ENCODE measurements at regions not wholly inside any gene's neighbourhood (a gene's known extent, or its start where the extent isn't known, plus 50 kb on each side); places are given as distances from the start of the nearest gene placed in this dataset.

GRCh38 chr13:74919914-74920313, 562.1 kb downstream of the TBC1D4 start:
- Histone ChIP-seq H3K4me3 (no peak overlapping the region), H3K27ac (replicated peaks) (no peak overlapping the region), H3K4me1 (no peaks in the 10 kb centered on the region), H3K27me3 (ENCODE audit: low read depth) (no peaks in the 10 kb centered on the region), H3K36me3 (no peaks in the 10 kb centered on the region), H3K9me3 (replicated peaks) (peaks cover 26% of the 10 kb centered on the region)
- no peak for DNase-seq
- no peak for TF ChIP-seq CTCF (IDR thresholded peaks at IDR 0.05; ENCODE audit: borderline replicate concordance)
- intact Hi-C loops (cut with micrococcal nuclease) = no loop called here

- Histone ChIP-seq H3K4me1 (no peaks in the 10 kb centered on the region), H3K27ac (replicated peaks) (no peak overlapping the region), H3K27me3 (ENCODE audit: low read depth) (no peaks in the 10 kb centered on the region), H3K4me3 (no peak overlapping the region), H3K36me3 (no peaks in the 10 kb centered on the region), H3K9me3 (replicated peaks) (no peaks in the 10 kb centered on the region)
- intact Hi-C loops (cut with micrococcal nuclease) = no loop called here
- TF ChIP-seq CTCF (IDR thresholded peaks at IDR 0.05; ENCODE audit: borderline replicate concordance) = no peak
- DNase-seq = no peak
Observed at GRCh38 chr13:74912898-74913297, 569.1 kb downstream of the TBC1D4 start.

GRCh38 chr13:74910415-74910814, 571.6 kb downstream of the TBC1D4 start:
- H3K9me3 ChIP-seq (replicated peaks) = no peaks in the 10 kb centered on the region
- H3K36me3 ChIP-seq = no peaks in the 10 kb centered on the region
- no peak overlapping the region for H3K27ac ChIP-seq (replicated peaks)
- H3K4me1 ChIP-seq = no peaks in the 10 kb centered on the region
- intact Hi-C loops (cut with micrococcal nuclease) = no loop called here
- H3K4me3 ChIP-seq = no peak overlapping the region
- TF ChIP-seq CTCF (IDR thresholded peaks at IDR 0.05; ENCODE audit: borderline replicate concordance) = no peak
- no peaks in the 10 kb centered on the region for H3K27me3 ChIP-seq (ENCODE audit: low read depth)
- no peak for DNase-seq

- H3K4me1 ChIP-seq = no peaks in the 10 kb centered on the region
- no peak for TF ChIP-seq CTCF (IDR thresholded peaks at IDR 0.05; ENCODE audit: borderline replicate concordance)
- H3K36me3 ChIP-seq = no peaks in the 10 kb centered on the region
- H3K9me3 ChIP-seq (replicated peaks) = no peaks in the 10 kb centered on the region
- intact Hi-C loops (cut with micrococcal nuclease) = no loop called here
- no peaks in the 10 kb centered on the region for H3K27me3 ChIP-seq (ENCODE audit: low read depth)
- no peak for DNase-seq
- H3K27ac ChIP-seq (replicated peaks) = no peak overlapping the region
- no peak overlapping the region for H3K4me3 ChIP-seq
Observed at GRCh38 chr13:74907788-74908187, 574.2 kb downstream of the TBC1D4 start.

- H3K9me3 ChIP-seq (replicated peaks) = no peaks in the 10 kb centered on the region
- intact Hi-C loops (cut with micrococcal nuclease) = no loop called here
- H3K27me3 ChIP-seq (ENCODE audit: low read depth) = no peaks in the 10 kb centered on the region
- no peak overlapping the region for H3K4me3 ChIP-seq
- TF ChIP-seq CTCF (IDR thresholded peaks at IDR 0.05; ENCODE audit: borderline replicate concordance) = no peak
- no peak for DNase-seq
- H3K4me1 ChIP-seq = no peaks in the 10 kb centered on the region
- H3K36me3 ChIP-seq = no peaks in the 10 kb centered on the region
- no peak overlapping the region for H3K27ac ChIP-seq (replicated peaks)
Observed at GRCh38 chr13:74904556-74904955, 577.4 kb downstream of the TBC1D4 start.
